SK-N-SH (cell line): ENCODE measurements at regions not wholly inside any gene's neighbourhood (a gene's known extent, or its start where the extent isn't known, plus 50 kb on each side); places are given as distances from the start of the nearest gene placed in this dataset.

Experiments used
- CTCF ChIA-PET: fragments of 300-600, 350-600 bp; formaldehyde crosslinking; extraction: SDS; loops from one replicate; lab custom pipeline; 2021; lab: Yijun Ruan, JAX
- POLR2A ChIA-PET: fragments of 350-600 bp; sonication (Branson Sonifier 250); formaldehyde crosslinking; extraction: SDS; loops from one replicate; lab custom pipeline; 2020; ENCODE audit warnings: antibody characterized with exemption, inconsistent platforms; lab: Yijun Ruan, JAX
- DNase-seq: peaks from one replicate; pipeline ENCODE4 v3.0.0; 2012
- H2AFZ ChIP-seq: fragments of 200-600 bp; sonication (generic); 2 replicates; pipeline ENCODE4 v1.8.1; 2016; ENCODE audit warnings: antibody characterized with exemption, mild to moderate bottlenecking, low read depth
- H3F3A ChIP-seq: fragments of 200-600 bp; sonication (generic); replicated peaks from 2 replicates; pipeline ENCODE3; 2016; ENCODE audit warnings: antibody characterized with exemption, mild to moderate bottlenecking; ENCODE audit not compliant: insufficient read depth
- H3K27ac ChIP-seq, 2 experiments: fragments of 200-500 bp in 1 of 2; fragments of 200-600 bp in 1 of 2; sonication (Bioruptor generic) in 1 of 2; sonication (generic), shearing (Covaris generic) in 1 of 2; 2 replicates each; pipeline versions ENCODE4 v1.5.1 to v1.6.1; 2014 to 2016; ENCODE audit warnings: low read depth in 2 of 2, inconsistent platforms in 1 of 2, low read length in 1 of 2, mild to moderate bottlenecking in 1 of 2, mixed read lengths in 1 of 2
- H3K27me3 ChIP-seq: fragments of 200-600 bp; sonication (generic), shearing (Covaris generic); 2 replicates; pipeline ENCODE4 v1.6.1; 2016; ENCODE audit warnings: mixed run types; ENCODE audit not compliant: insufficient read depth
- H3K36me3 ChIP-seq, 2 experiments: fragments of 200-500 bp in 1 of 2; fragments of 200-600 bp in 1 of 2; sonication (Bioruptor generic) in 1 of 2; sonication (generic) in 1 of 2; replicated peaks in 1 of 2; 2 replicates each; pipeline versions ENCODE3 to v1.5.1; 2014 to 2016; ENCODE audit warnings: low read length in 1 of 2, mild to moderate bottlenecking in 1 of 2; ENCODE audit not compliant: insufficient read depth in 2 of 2, control insufficient read depth in 1 of 2
- H3K4me1 ChIP-seq, 2 experiments: fragments of 200-500 bp in 1 of 2; fragments of 200-600 bp in 1 of 2; sonication (Bioruptor generic) in 1 of 2; sonication (generic), shearing (Covaris generic) in 1 of 2; 2 replicates each; pipeline versions ENCODE4 v1.5.1 to v1.6.1; 2014 to 2016; ENCODE audit warnings: low read depth in 1 of 2, low read length in 1 of 2, mixed run types in 1 of 2; ENCODE audit not compliant: insufficient read depth in 2 of 2, control insufficient read depth in 1 of 2
- H3K4me2 ChIP-seq: fragments of 200-600 bp; sonication (generic), shearing (Covaris generic); 2 replicates; pipeline ENCODE4 v1.6.1; 2017; ENCODE audit warnings: mixed run types
- H3K4me3 ChIP-seq, 2 experiments: fragments of 200-500 bp in 1 of 2; fragments of 200-600 bp in 1 of 2; sonication (Bioruptor generic) in 1 of 2; sonication (generic), shearing (Covaris generic) in 1 of 2; 2 replicates each; pipeline versions ENCODE4 v1.5.1 to v1.8.1; 2014 to 2016; ENCODE audit warnings: low read depth in 2 of 2, inconsistent platforms in 1 of 2, low read length in 1 of 2, mild to moderate bottlenecking in 1 of 2, mixed read lengths in 1 of 2, moderate library complexity in 1 of 2
- H3K79me2 ChIP-seq: fragments of 200-600 bp; sonication (generic); 2 replicates; pipeline ENCODE4 v1.8.1; 2017; ENCODE audit warnings: mild to moderate bottlenecking; ENCODE audit not compliant: insufficient read depth
- H3K9ac ChIP-seq: fragments of 200-600 bp; sonication (generic); 2 replicates; pipeline ENCODE4 v1.6.1; 2017; ENCODE audit warnings: mixed run types
- H3K9me2 ChIP-seq: fragments of 200-600 bp; sonication (generic); 2 replicates; pipeline ENCODE4 v1.6.1; 2017; ENCODE audit warnings: mixed run types
- H3K9me3 ChIP-seq: fragments of 200-600 bp; sonication (generic); 2 replicates; pipeline ENCODE4 v1.6.1; 2017; ENCODE audit warnings: mixed run types, mild to moderate bottlenecking, moderate library complexity
- H4K20me1 ChIP-seq: fragments of 200-600 bp; sonication (generic); 2 replicates; pipeline ENCODE4 v1.6.1; 2017; ENCODE audit warnings: mild to moderate bottlenecking, mixed run types; ENCODE audit not compliant: insufficient read depth
- CHD2 ChIP-seq: fragments of 150-350 bp; IDR thresholded peaks from 2 replicates; pipeline ENCODE4 v1.6.1; 2018; ENCODE audit warnings: low read length; ENCODE audit not compliant: partially characterized antibody
- CTCF ChIP-seq: fragments of 200-600 bp; sonication (generic); IDR thresholded peaks from 2 replicates; pipeline ENCODE4 v1.6.1; 2017; ENCODE audit warnings: antibody characterized with exemption, mild to moderate bottlenecking, moderate library complexity
- ELF1 ChIP-seq: IDR thresholded peaks from 2 replicates; pipeline ENCODE4 v1.4.0; 2012
- EP300 ChIP-seq, 2 experiments: IDR thresholded peaks; 2 replicates each; pipeline versions ENCODE4 v1.4.0 to v1.6.1; 2012; ENCODE audit warnings: borderline replicate concordance in 1 of 2, low read depth in 1 of 2, low read length in 1 of 2
- FOSL2 ChIP-seq: IDR thresholded peaks from 2 replicates; pipeline ENCODE4 v1.4.0; 2012; ENCODE audit warnings: low read depth, mild to moderate bottlenecking, moderate library complexity, borderline replicate concordance
- FOXJ3 ChIP-seq: sonication (generic); formaldehyde crosslinking; IDR thresholded peaks from 2 replicates; pipeline ENCODE4 v1.5.1; 2020; ENCODE audit warnings: mild to moderate bottlenecking, missing genetic modification reagents
- MAX ChIP-seq: IDR thresholded peaks from 2 replicates; pipeline ENCODE4 v1.4.0; 2012; ENCODE audit warnings: low read depth
- MXI1 ChIP-seq: IDR thresholded peaks from 2 replicates; pipeline ENCODE4 v1.6.1; 2012; ENCODE audit warnings: mild to moderate bottlenecking, low read depth, low read length, improper control_type of control experiment
- NFIC ChIP-seq: IDR thresholded peaks from 2 replicates; pipeline ENCODE4 v1.4.0; 2012; ENCODE audit warnings: borderline replicate concordance
- NRF1 ChIP-seq: IDR thresholded peaks from 2 replicates; pipeline ENCODE4 v1.6.1; 2012; ENCODE audit warnings: low read depth, mild to moderate bottlenecking, low read length
- POLR2AphosphoS5 ChIP-seq: IDR thresholded peaks from 2 replicates; pipeline ENCODE4 v1.6.1; 2012; ENCODE audit warnings: low read depth, low read length
- RAD21 ChIP-seq: IDR thresholded peaks from 2 replicates; pipeline ENCODE4 v1.6.1; 2012; ENCODE audit warnings: mild to moderate bottlenecking, low read length
- RXRA ChIP-seq: IDR thresholded peaks from 2 replicates; pipeline ENCODE4 v1.4.0; 2012; ENCODE audit warnings: low read depth, mild to moderate bottlenecking, borderline replicate concordance
- SMC3 ChIP-seq: IDR thresholded peaks from 2 replicates; pipeline ENCODE4 v1.6.1; 2012; ENCODE audit warnings: low read depth, low read length, improper control_type of control experiment
- TAF1 ChIP-seq: IDR thresholded peaks from 2 replicates; pipeline ENCODE4 v1.6.1; 2012; ENCODE audit warnings: low read depth, mild to moderate bottlenecking, low read length, moderate library complexity, borderline replicate concordance
- TCF12 ChIP-seq: IDR thresholded peaks from 2 replicates; pipeline ENCODE4 v1.4.0; 2012
- WGBS: methylation state at CpG from one replicate; pipeline ENCODE4 v1.1.6; 2017; ENCODE audit warnings: low lambda C conversion rate; 5-methylcytosine and 5-hydroxymethylcytosine counted together
- TF ChIP-seq, protein P1 (sequence below): IDR thresholded peaks from 2 replicates; pipeline ENCODE4 v1.6.1; 2012; ENCODE audit warnings: mild to moderate bottlenecking, low read depth, low read length, moderate library complexity
- TF ChIP-seq, protein P2 (sequence below): IDR thresholded peaks from 2 replicates; pipeline ENCODE4; 2012

- ChIA-PET POLR2A (no interaction called here), CTCF (interaction anchor here (2.7 kb wide), 1 partner anchor 13 kb away, joined by 19 read pairs; no protein-coding TSS in a partner anchor)
- H3K4me2 ChIP-seq: no peak overlapping the region
- no peak for DNase-seq
- H4K20me1 ChIP-seq: no peaks in the 10 kb centered on the region
- H3K27me3 ChIP-seq: no peaks in the 10 kb centered on the region
- H2AFZ ChIP-seq: no peak overlapping the region
- no peaks in the 10 kb centered on the region for H3K36me3 ChIP-seq
- no peak overlapping the region for H3K4me3 ChIP-seq
- no peaks in the 10 kb centered on the region for H3K79me2 ChIP-seq
- no peaks in the 10 kb centered on the region for H3K9me3 ChIP-seq
- no peak overlapping the region for H3K27ac ChIP-seq
- H3K4me1 ChIP-seq: no peaks in the 10 kb centered on the region
- H3K9me2 ChIP-seq: no peaks in the 10 kb centered on the region
- WGBS: 77% methylated on average over 4 of the region's 5 CpGs
- H3K9ac ChIP-seq: no peak overlapping the region
- TF ChIP-seq MAX: no peak
- TF ChIP-seq RXRA: no peak
- no peak for TF ChIP-seq CHD2
- no peak for TF ChIP-seq RAD21
- no peak for TF ChIP-seq TCF12
- TF ChIP-seq, all 33 proteins: peak for 0
- H3F3A ChIP-seq: no peaks in the 10 kb centered on the region
Measured at GRCh38 chr12:19726122-19726521, 286.8 kb downstream of the AEBP2 start.

GRCh38 chr12:19726592-19726991 is 287.3 kb downstream of the AEBP2 start:
- Histone ChIP-seq H3K36me3 (no peaks in the 10 kb centered on the region), H3F3A (no peaks in the 10 kb centered on the region), H3K9me3 (no peaks in the 10 kb centered on the region), H3K9me2 (no peaks in the 10 kb centered on the region), H3K4me1 (no peaks in the 10 kb centered on the region), H4K20me1 (no peaks in the 10 kb centered on the region), H3K27me3 (no peaks in the 10 kb centered on the region), H3K79me2 (no peaks in the 10 kb centered on the region), H2AFZ (no peak overlapping the region), H3K4me2 (no peak overlapping the region), H3K27ac (no peak overlapping the region), H3K9ac (no peak overlapping the region)
- CTCF ChIA-PET: interaction anchor here (2.7 kb wide), 1 partner anchor 13 kb away, joined by 19 read pairs; no protein-coding TSS in a partner anchor
- WGBS: 100% methylated on average over 2 of the region's 6 CpGs
- no peak for DNase-seq
- no peak for TF ChIP-seq TAF1
- TF ChIP-seq EP300 (IDR thresholded peaks at IDR 0.05; ENCODE audit: borderline replicate concordance in 1 of 2, low read depth in 1 of 2, low read length in 1 of 2): no peak
- TF ChIP-seq ELF1: no peak
- TF ChIP-seq FOSL2: no peak
- TF ChIP-seq, protein P1, sequence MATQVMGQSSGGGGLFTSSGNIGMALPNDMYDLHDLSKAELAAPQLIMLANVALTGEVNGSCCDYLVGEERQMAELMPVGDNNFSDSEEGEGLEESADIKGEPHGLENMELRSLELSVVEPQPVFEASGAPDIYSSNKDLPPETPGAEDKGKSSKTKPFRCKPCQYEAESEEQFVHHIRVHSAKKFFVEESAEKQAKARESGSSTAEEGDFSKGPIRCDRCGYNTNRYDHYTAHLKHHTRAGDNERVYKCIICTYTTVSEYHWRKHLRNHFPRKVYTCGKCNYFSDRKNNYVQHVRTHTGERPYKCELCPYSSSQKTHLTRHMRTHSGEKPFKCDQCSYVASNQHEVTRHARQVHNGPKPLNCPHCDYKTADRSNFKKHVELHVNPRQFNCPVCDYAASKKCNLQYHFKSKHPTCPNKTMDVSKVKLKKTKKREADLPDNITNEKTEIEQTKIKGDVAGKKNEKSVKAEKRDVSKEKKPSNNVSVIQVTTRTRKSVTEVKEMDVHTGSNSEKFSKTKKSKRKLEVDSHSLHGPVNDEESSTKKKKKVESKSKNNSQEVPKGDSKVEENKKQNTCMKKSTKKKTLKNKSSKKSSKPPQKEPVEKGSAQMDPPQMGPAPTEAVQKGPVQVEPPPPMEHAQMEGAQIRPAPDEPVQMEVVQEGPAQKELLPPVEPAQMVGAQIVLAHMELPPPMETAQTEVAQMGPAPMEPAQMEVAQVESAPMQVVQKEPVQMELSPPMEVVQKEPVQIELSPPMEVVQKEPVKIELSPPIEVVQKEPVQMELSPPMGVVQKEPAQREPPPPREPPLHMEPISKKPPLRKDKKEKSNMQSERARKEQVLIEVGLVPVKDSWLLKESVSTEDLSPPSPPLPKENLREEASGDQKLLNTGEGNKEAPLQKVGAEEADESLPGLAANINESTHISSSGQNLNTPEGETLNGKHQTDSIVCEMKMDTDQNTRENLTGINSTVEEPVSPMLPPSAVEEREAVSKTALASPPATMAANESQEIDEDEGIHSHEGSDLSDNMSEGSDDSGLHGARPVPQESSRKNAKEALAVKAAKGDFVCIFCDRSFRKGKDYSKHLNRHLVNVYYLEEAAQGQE: no peak
- no peak for TF ChIP-seq FOXJ3 (CRISPR knock-in tag)
- TF ChIP-seq RXRA: no peak
- no peak for TF ChIP-seq TCF12
- TF ChIP-seq MXI1: no peak
- TF ChIP-seq, protein P2, sequence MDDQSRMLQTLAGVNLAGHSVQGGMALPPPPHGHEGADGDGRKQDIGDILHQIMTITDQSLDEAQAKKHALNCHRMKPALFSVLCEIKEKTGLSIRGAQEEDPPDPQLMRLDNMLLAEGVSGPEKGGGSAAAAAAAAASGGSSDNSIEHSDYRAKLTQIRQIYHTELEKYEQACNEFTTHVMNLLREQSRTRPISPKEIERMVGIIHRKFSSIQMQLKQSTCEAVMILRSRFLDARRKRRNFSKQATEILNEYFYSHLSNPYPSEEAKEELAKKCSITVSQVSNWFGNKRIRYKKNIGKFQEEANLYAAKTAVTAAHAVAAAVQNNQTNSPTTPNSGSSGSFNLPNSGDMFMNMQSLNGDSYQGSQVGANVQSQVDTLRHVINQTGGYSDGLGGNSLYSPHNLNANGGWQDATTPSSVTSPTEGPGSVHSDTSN: no peak
- TF ChIP-seq SMC3: no peak
- no peak for TF ChIP-seq NRF1
- no peak for TF ChIP-seq CTCF
- TF ChIP-seq NFIC: no peak
- no peak for TF ChIP-seq POLR2AphosphoS5
- TF ChIP-seq, all 33 proteins: peak for 0
- no peak overlapping the region for H3K4me3 ChIP-seq
- POLR2A ChIA-PET: no interaction called here
